Adipocyte (in vitro differentiated cells): ENCODE measurements at regions not wholly inside any gene's neighbourhood (a gene's known extent, or its start where the extent isn't known, plus 50 kb on each side); places are given as distances from the start of the nearest gene placed in this dataset.
A peak's percentile ranks its signal among the peaks of the same experiment; 100 is the strongest.
"Not testable (repeated sequence)": the region's sequence is repeated elsewhere in the genome, so short reads cannot be mapped to it uniquely, and the experiment has no call there.

Experiments used
- DNase-seq: peaks from one replicate; pipeline ENCODE4 v3.0.0-alpha.2; 2015; ENCODE audit warnings: low read depth
- H3K27me3 ChIP-seq: replicated peaks from 2 replicates; pipeline ENCODE4 v1.7.0; 2013; ENCODE audit warnings: mild to moderate bottlenecking, low read length, moderate library complexity; ENCODE audit not compliant: control insufficient read depth, insufficient read depth
- H3K36me3 ChIP-seq: 2 replicates; pipeline ENCODE4 v1.7.0; 2013; ENCODE audit warnings: low read length, mild to moderate bottlenecking, moderate library complexity; ENCODE audit not compliant: control insufficient read depth, insufficient read depth, severe bottlenecking
- H3K4me1 ChIP-seq: 2 replicates; pipeline ENCODE4 v1.7.0; 2013; ENCODE audit warnings: mild to moderate bottlenecking, low read length, moderate library complexity; ENCODE audit not compliant: control insufficient read depth, insufficient read depth
- H3K4me3 ChIP-seq: 2 replicates; pipeline ENCODE4 v1.7.0; 2013; ENCODE audit warnings: mild to moderate bottlenecking, low read length, moderate library complexity
- H3K9ac ChIP-seq: 2 replicates; pipeline ENCODE4 v1.7.0; 2013; ENCODE audit warnings: mild to moderate bottlenecking, low read length, moderate library complexity
- H3K9me3 ChIP-seq: 2 replicates; pipeline ENCODE4 v1.7.0; 2013; ENCODE audit warnings: mild to moderate bottlenecking, low read length, moderate library complexity; ENCODE audit not compliant: control insufficient read depth

GRCh38 chr7:56213574-56213973 lies 97.4 kb upstream of the NUPR2 start:
- no peak for DNase-seq
- H3K4me3 ChIP-seq = no peak overlapping the region
- no peaks in the 10 kb centered on the region for H3K36me3 ChIP-seq
- peaks cover 9% of the 10 kb centered on the region for H3K9me3 ChIP-seq
- H3K9ac ChIP-seq = no peak overlapping the region
- H3K27me3 ChIP-seq = no peaks in the 10 kb centered on the region
- no peaks in the 10 kb centered on the region for H3K4me1 ChIP-seq

GRCh38 chr7:56206420-56206819 lies 90.2 kb upstream of the NUPR2 start:
- H3K27me3 ChIP-seq = no peaks in the 10 kb centered on the region
- no peak overlapping the region for H3K9ac ChIP-seq
- H3K4me3 ChIP-seq = no peak overlapping the region
- no peak for DNase-seq
- no peaks in the 10 kb centered on the region for H3K36me3 ChIP-seq
- peaks cover 2% of the 10 kb centered on the region for H3K9me3 ChIP-seq
- H3K4me1 ChIP-seq = no peaks in the 10 kb centered on the region

- Histone ChIP-seq H3K9ac (no peak overlapping the region), H3K4me3 (no peak overlapping the region), H3K27me3 (no peaks in the 10 kb centered on the region), H3K9me3 (no peaks in the 10 kb centered on the region), H3K4me1 (no peaks in the 10 kb centered on the region), H3K36me3 (no peaks in the 10 kb centered on the region)
- DNase-seq = no peak
Measured at GRCh38 chr7:56199639-56200038, 83.4 kb upstream of the NUPR2 start.

- not testable (repeated sequence) for H3K9me3 ChIP-seq, DNase-seq, H3K36me3 ChIP-seq, H3K9ac ChIP-seq, H3K4me3 ChIP-seq, H3K4me1 ChIP-seq, H3K27me3 ChIP-seq
Measured at GRCh38 chr7:56196195-56196594, 80.0 kb upstream of the NUPR2 start.

GRCh38 chr7:56188823-56189346 lies 72.7 kb upstream of the NUPR2 start:
- Histone ChIP-seq H3K27me3 (no peaks in the 10 kb centered on the region), H3K9me3 (peaks cover 7% of the 10 kb centered on the region), H3K9ac (no peak overlapping the region), H3K36me3 (no peaks in the 10 kb centered on the region), H3K4me1 (no peaks in the 10 kb centered on the region), H3K4me3 (no peak overlapping the region)
- DNase-seq = no peak

GRCh38 chr7:56188376-56188775 lies 72.2 kb upstream of the NUPR2 start:
- H3K27me3 ChIP-seq = no peaks in the 10 kb centered on the region
- H3K4me3 ChIP-seq = no peak overlapping the region
- no peak for DNase-seq
- no peaks in the 10 kb centered on the region for H3K4me1 ChIP-seq
- H3K9ac ChIP-seq = no peak overlapping the region
- peaks cover 7% of the 10 kb centered on the region for H3K9me3 ChIP-seq
- H3K36me3 ChIP-seq = no peaks in the 10 kb centered on the region

- Histone ChIP-seq H3K36me3 (no peaks in the 10 kb centered on the region), H3K9me3 (peaks cover 3% of the 10 kb centered on the region), H3K4me1 (no peaks in the 10 kb centered on the region), H3K9ac (no peak overlapping the region), H3K27me3 (no peaks in the 10 kb centered on the region), H3K4me3 (no peak overlapping the region)
- no peak for DNase-seq
Measured at GRCh38 chr7:56181010-56181409, 64.8 kb upstream of the NUPR2 start.

- H3K36me3 ChIP-seq = no peaks in the 10 kb centered on the region
- no peak for DNase-seq
- H3K9me3 ChIP-seq = peaks cover 3% of the 10 kb centered on the region
Measured at GRCh38 chr7:56175771-56176170, 59.6 kb upstream of the NUPR2 start.

GRCh38 chr7:56174875-56175760 lies 58.9 kb upstream of the NUPR2 start:
- Histone ChIP-seq H3K4me1 (no peaks in the 10 kb centered on the region), H3K36me3 (no peaks in the 10 kb centered on the region), H3K9ac (peak overlapping the region; percentile 20), H3K9me3 (peaks cover 3% of the 10 kb centered on the region), H3K4me3 (peak overlapping the region; percentile 54), H3K27me3 (no peaks in the 10 kb centered on the region)
- DNase-seq = no peak

More at GRCh38 chr7:56175771-56176170, 59.6 kb upstream of the NUPR2 start:
- H3K4me1 ChIP-seq = no peaks in the 10 kb centered on the region
- no peaks in the 10 kb centered on the region for H3K27me3 ChIP-seq
- peak overlapping the region; percentile 20 for H3K9ac ChIP-seq
- peak overlapping the region; percentile 54 for H3K4me3 ChIP-seq

GRCh38 chr7:56174346-56174874 lies 58.2 kb upstream of the NUPR2 start:
- no peaks in the 10 kb centered on the region for H3K4me1 ChIP-seq
- no peak overlapping the region for H3K9ac ChIP-seq
- no peak for DNase-seq
- H3K9me3 ChIP-seq = peaks cover 3% of the 10 kb centered on the region
- no peaks in the 10 kb centered on the region for H3K36me3 ChIP-seq
- H3K27me3 ChIP-seq = no peaks in the 10 kb centered on the region
- no peak overlapping the region for H3K4me3 ChIP-seq
